CD4-positive, alpha-beta memory T cell (primary cell): ENCODE measurements at regions not wholly inside any gene's neighbourhood (a gene's known extent, or its start where the extent isn't known, plus 50 kb on each side); places are given as distances from the start of the nearest gene placed in this dataset.

Source experiments
- CTCF ChIA-PET: fragments of 350-600 bp; sonication (Branson Sonifier 250); formaldehyde crosslinking; loops from one replicate; lab custom pipeline; 2021; ENCODE audit warnings: inconsistent platforms; ENCODE audit not compliant: partially characterized antibody; lab: Charles Lee
- POLR2A ChIA-PET: fragments of 350-600 bp; sonication (Branson Sonifier 250); formaldehyde crosslinking; loops from one replicate; lab custom pipeline; 2021; ENCODE audit not compliant: partially characterized antibody; lab: Charles Lee
- DNase-seq, 5 donors: peaks; one replicate each; pipeline versions ENCODE4 v3.0.0 to v3.0.0-alpha.2; 2020 to 2022; ENCODE audit warnings: mixed read lengths in 1 of 5
- H3K27ac ChIP-seq: one replicate; pipeline ENCODE4 v1.7.0; 2013; ENCODE audit warnings: low read depth, low read length
- H3K27me3 ChIP-seq: 2 replicates; pipeline ENCODE4 v1.7.0; 2013; ENCODE audit warnings: mild to moderate bottlenecking, low read length, moderate library complexity; ENCODE audit not compliant: insufficient read depth
- H3K36me3 ChIP-seq: 2 replicates; pipeline ENCODE4 v1.7.0; 2013; ENCODE audit warnings: mild to moderate bottlenecking, low read length, moderate library complexity; ENCODE audit not compliant: insufficient read depth
- H3K4me1 ChIP-seq: 2 replicates; pipeline ENCODE4 v1.7.0; 2013; ENCODE audit warnings: mild to moderate bottlenecking, low read length, moderate library complexity; ENCODE audit not compliant: insufficient read depth
- H3K4me3 ChIP-seq, 2 donors: one replicate each; pipeline ENCODE4 v1.7.0; 2013; ENCODE audit warnings: low read length in 2 of 2, mild to moderate bottlenecking in 1 of 2
- H3K9me3 ChIP-seq, 2 donors: one replicate each; pipeline ENCODE4 v1.7.0; 2013; ENCODE audit warnings: low read length in 2 of 2, control low read depth in 1 of 2; ENCODE audit not compliant: control insufficient read depth in 1 of 2
- H3K27ac Mint-ChIP-seq, 7 donors: one replicate each; pipeline ENCODE4 v1.8.0; 2020 to 2021; ENCODE audit warnings: mixed read lengths in 7 of 7, mild to moderate bottlenecking in 6 of 7, inconsistent platforms in 3 of 7, moderate library complexity in 3 of 7
- H3K27me3 Mint-ChIP-seq, 2 donors: one replicate each; pipeline ENCODE4 v1.8.0; 2020 to 2021; ENCODE audit warnings: mixed read lengths in 2 of 2
- H3K36me3 Mint-ChIP-seq, 2 donors: one replicate each; pipeline ENCODE4 v1.8.0; 2020 to 2021; ENCODE audit warnings: mixed read lengths in 2 of 2, inconsistent platforms in 1 of 2, mild to moderate bottlenecking in 1 of 2
- H3K4me1 Mint-ChIP-seq, 4 donors: one replicate each; pipeline ENCODE4 v1.8.0; 2020 to 2021; ENCODE audit warnings: mixed read lengths in 4 of 4, mild to moderate bottlenecking in 1 of 4
- H3K4me3 Mint-ChIP-seq, 8 donors: one replicate each; pipeline ENCODE4 v1.8.0; 2020 to 2021; ENCODE audit warnings: mixed read lengths in 8 of 8, mild to moderate bottlenecking in 7 of 8, moderate library complexity in 6 of 8, inconsistent platforms in 3 of 8
- H3K9me3 Mint-ChIP-seq, 8 donors: one replicate each; pipeline ENCODE4 v1.8.0; 2020 to 2021; ENCODE audit warnings: mixed read lengths in 8 of 8, mild to moderate bottlenecking in 5 of 8, inconsistent platforms in 3 of 8, moderate library complexity in 1 of 8
- intact Hi-C: fragments of 100-400 bp; cut with micrococcal nuclease; formaldehyde crosslinking; loops from one replicate; pipeline ENCODE4 v1.15.1; 2023

DNA sequence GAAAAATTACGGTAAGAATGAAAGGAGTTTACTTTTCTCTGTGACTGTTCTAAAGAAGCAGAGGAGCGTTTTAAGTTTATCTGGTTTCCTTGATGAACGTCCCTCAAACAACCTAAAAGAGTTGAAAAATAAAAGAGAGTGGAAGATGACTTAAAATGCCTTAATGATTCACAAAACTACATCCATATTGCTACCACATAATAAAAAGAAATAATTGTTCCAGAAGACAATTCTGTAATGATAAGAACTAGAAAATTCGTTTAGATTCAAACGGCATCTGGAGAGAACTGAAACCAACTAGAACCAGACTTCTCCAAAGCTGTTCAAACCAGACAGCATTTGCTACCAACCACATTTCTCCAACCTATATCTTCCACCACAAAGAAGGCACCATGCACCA lies 68.1 kb downstream of the TEKT4 start:
- Mint-ChIP-seq H3K9me3 (no peaks in the 10 kb centered on the region), H3K27me3 (peaks cover 9 to 13% of the 10 kb centered on the region in 2 donors), H3K4me3 (no peak overlapping the region), H3K4me1 (no peaks in the 10 kb centered on the region), H3K27ac (no peak overlapping the region), H3K36me3 (no peaks in the 10 kb centered on the region)
- no peak overlapping the region for H3K4me3 ChIP-seq
- ChIA-PET CTCF (no interaction called here), POLR2A (no interaction called here)
- intact Hi-C loops: no loop called here
- no peaks in the 10 kb centered on the region for H3K27me3 ChIP-seq
- H3K9me3 ChIP-seq: no peaks in the 10 kb centered on the region
- H3K4me1 ChIP-seq: no peaks in the 10 kb centered on the region
- no peaks in the 10 kb centered on the region for H3K36me3 ChIP-seq
- DNase-seq: no peak
- no peak overlapping the region for H3K27ac ChIP-seq

DNA sequence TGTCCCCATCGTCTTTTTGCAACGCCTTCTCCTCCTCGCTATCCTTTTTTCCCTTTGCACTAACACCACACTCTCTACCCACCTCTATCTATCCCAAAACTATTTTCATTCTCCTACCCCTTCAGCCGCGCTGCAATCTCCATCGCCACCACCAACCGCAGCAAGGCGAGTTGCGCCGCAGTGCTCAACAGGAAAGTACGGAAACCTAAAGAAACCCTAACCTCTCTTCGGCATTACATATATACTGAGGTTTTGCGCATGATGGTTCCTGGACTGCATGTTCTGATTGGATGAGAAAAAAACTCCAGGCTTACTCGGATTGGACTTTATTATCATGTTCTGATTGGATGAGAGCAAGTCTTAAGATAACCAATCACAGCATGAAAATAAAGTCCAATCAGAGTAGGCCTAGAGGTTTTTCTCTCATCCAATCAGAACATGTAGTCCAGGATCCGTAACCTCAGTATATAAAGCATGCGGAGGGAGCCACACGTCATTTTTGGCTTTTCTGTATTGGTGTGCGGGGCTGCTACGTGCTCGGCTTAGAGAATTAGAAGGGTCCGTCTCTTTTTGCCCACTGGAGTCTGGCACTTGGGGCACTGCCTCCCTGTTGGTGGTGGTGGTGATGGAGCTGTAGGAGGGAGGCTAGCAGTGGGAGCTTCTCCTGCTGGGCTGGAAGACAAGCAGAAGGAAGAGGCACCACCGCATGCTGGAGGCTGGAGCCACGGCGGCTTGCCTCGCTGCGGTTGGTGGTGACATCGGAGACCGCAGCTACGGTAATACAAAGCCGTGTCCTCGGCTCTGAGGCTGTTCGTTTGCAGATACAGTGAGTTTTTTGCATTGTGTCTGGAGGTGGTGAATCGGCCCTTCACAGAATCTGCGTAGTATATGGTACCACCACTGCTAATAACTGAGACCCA lies 76.1 kb downstream of the TEKT4 start:
- Histone ChIP-seq H3K4me1 (no peaks in the 10 kb centered on the region), H3K9me3 (no peaks in the 10 kb centered on the region), H3K27me3 (no peaks in the 10 kb centered on the region), H3K36me3 (no peaks in the 10 kb centered on the region), H3K27ac (no peak overlapping the region), H3K4me3 (no peak overlapping the region)
- peaks cover 7 to 14% of the 10 kb centered on the region in 2 donors for H3K27me3 Mint-ChIP-seq
- no peak for DNase-seq
- no peak overlapping the region for H3K4me3 Mint-ChIP-seq
- ChIA-PET CTCF (interaction anchor here (1.0 kb wide), 1 partner anchor 10 kb away, joined by 5 read pairs; no protein-coding TSS in a partner anchor), POLR2A (no interaction called here)
- intact Hi-C loops: no loop called here
- no peaks in the 10 kb centered on the region for H3K36me3 Mint-ChIP-seq
- no peaks in the 10 kb centered on the region for H3K4me1 Mint-ChIP-seq
- H3K9me3 Mint-ChIP-seq: peaks cover 0 to 25% (median under 1%) of the 10 kb centered on the region in 8 donors
- no peak overlapping the region for H3K27ac Mint-ChIP-seq

DNA sequence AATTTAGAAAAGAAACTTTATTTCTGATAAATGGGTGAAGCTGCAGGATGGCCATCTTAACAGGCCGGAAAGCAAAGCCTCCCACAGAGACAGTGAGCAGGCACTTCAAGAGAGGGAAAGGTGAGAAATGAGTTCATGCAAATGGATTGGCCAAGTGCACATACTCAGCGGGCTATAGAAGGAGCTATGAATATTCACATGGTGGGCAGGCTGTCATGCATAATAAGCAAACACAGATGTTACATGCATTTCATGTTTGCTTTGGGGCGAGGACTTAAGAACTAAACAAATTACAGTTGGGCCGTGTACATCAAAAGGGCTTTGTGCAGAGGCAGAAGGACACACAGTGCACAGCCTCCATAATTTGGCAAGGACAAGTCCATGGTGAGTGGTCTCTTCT lies 69.8 kb upstream of the MAL start:
- intact Hi-C loops: no loop called here
- Mint-ChIP-seq H3K4me3 (no peak overlapping the region), H3K9me3 (peaks cover 0 to 2% (median 0%) of the 10 kb centered on the region in 8 donors), H3K4me1 (no peaks in the 10 kb centered on the region), H3K27me3 (peaks cover 26 to 39% of the 10 kb centered on the region in 2 donors), H3K27ac (no peak overlapping the region), H3K36me3 (no peaks in the 10 kb centered on the region)
- no peaks in the 10 kb centered on the region for H3K27me3 ChIP-seq
- no peak overlapping the region for H3K27ac ChIP-seq
- no peaks in the 10 kb centered on the region for H3K36me3 ChIP-seq
- POLR2A ChIA-PET: no interaction called here
- H3K4me1 ChIP-seq: no peaks in the 10 kb centered on the region
- no peaks in the 10 kb centered on the region for H3K9me3 ChIP-seq
- no peak overlapping the region for H3K4me3 ChIP-seq
- CTCF ChIA-PET: interaction anchor here (1.0 to 3.2 kb wide), 7 partner anchors 12 to 123 kb away, joined by 3 to 17 read pairs (median 9); no protein-coding TSS in a partner anchor
- DNase-seq: no peak

DNA sequence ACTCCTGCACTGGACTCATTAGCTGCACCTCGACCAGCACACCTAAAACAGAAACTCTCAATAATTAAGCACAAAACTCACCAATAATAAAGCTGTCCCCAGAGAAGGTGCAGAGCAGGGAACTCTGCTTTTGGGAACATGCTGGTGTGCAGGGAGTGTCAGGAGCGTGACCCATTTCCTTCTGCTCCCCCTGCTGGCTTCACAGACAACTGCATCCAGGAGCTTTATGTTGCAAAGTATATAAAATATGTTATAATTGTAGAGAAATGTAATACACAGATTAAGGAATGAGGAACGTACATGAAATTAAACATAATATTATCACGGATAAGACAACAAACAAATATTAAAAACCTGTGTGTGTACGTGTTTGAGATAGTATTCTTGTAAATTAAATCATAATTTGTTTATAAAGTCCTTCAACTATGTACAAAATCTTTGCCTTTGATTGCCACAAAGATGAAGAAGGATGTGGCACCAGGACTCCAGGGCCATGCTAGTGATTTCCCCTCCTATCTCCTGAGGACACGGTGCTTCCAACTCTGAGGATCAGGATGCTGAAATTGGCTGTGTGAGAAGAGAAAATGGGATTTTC lies 68.6 kb upstream of the MAL start:
- ChIA-PET CTCF (interaction anchor here (0.8 to 3.2 kb wide), 16 partner anchors 8 to 158 kb away, joined by 3 to 17 read pairs (median 4); no protein-coding TSS in a partner anchor), POLR2A (no interaction called here)
- peak in 4 of 5 donors; percentile 7 to 21 (median 18) for DNase-seq
- H3K36me3 Mint-ChIP-seq: no peaks in the 10 kb centered on the region
- peaks cover 27 to 36% of the 10 kb centered on the region in 2 donors for H3K27me3 Mint-ChIP-seq
- Histone ChIP-seq H3K9me3 (no peaks in the 10 kb centered on the region), H3K4me1 (no peaks in the 10 kb centered on the region), H3K27ac (no peak overlapping the region), H3K27me3 (no peaks in the 10 kb centered on the region), H3K36me3 (no peaks in the 10 kb centered on the region), H3K4me3 (no peak overlapping the region)
- H3K4me1 Mint-ChIP-seq: no peaks in the 10 kb centered on the region
- intact Hi-C loops: no loop called here
- peaks cover 0 to 2% (median 0%) of the 10 kb centered on the region in 8 donors for H3K9me3 Mint-ChIP-seq
- no peak overlapping the region for H3K27ac Mint-ChIP-seq
- H3K4me3 Mint-ChIP-seq: no peak overlapping the region

DNA sequence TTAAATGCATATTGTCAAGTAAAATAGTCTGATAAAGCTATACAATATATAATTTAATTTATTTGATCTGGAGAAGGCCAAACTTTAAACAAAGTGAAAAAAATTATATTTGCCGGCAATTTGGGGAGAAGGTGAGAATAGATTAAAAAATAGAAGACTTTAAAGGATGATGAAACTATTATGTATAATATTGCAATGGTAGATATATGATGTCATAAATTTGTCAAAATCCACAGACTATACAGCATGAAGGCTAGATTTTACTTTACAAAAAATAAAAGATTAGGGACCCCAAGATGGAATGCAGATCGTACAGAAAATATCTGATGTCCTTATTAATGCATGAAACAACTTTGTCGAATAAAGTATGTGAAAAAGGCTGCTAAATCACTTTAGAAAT lies 67.3 kb upstream of the MAL start:
- Histone ChIP-seq H3K27ac (no peak overlapping the region), H3K27me3 (no peaks in the 10 kb centered on the region), H3K36me3 (no peaks in the 10 kb centered on the region), H3K4me1 (no peaks in the 10 kb centered on the region), H3K9me3 (no peaks in the 10 kb centered on the region), H3K4me3 (no peak overlapping the region)
- intact Hi-C loops: no loop called here
- no peak for DNase-seq
- ChIA-PET CTCF (interaction anchor here (0.8 to 3.1 kb wide), 5 partner anchors 9 to 157 kb away, joined by 3 to 14 read pairs (median 4); no protein-coding TSS in a partner anchor), POLR2A (no interaction called here)
- H3K4me1 Mint-ChIP-seq: no peaks in the 10 kb centered on the region
- no peaks in the 10 kb centered on the region for H3K36me3 Mint-ChIP-seq
- no peak overlapping the region for H3K27ac Mint-ChIP-seq
- H3K4me3 Mint-ChIP-seq: no peak overlapping the region
- peaks cover 19 to 26% of the 10 kb centered on the region in 2 donors for H3K27me3 Mint-ChIP-seq
- no peaks in the 10 kb centered on the region for H3K9me3 Mint-ChIP-seq

DNA sequence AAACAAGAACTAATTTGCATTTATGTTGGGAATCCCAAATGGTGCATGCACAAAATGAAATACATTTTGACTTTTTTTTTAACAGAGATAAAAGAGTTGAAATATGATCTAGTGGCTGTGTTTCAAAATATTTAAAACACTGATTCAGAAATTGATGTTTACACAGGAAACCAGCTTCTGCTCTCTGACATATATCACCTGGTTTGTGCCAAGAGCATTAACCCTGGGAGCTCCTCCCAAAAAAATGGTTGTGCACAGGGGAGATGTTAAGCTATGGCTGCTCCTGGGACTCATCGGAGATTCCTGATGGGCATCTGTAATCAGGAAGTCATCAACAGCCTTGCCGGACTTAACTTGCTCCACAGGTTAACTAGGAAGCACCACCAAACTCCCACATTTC lies 65.2 kb upstream of the MAL start:
- no peaks in the 10 kb centered on the region for H3K4me1 ChIP-seq
- Mint-ChIP-seq H3K27ac (no peak overlapping the region), H3K4me1 (no peaks in the 10 kb centered on the region), H3K9me3 (peaks cover 0 to 2% (median 0%) of the 10 kb centered on the region in 8 donors), H3K36me3 (no peaks in the 10 kb centered on the region), H3K4me3 (no peak overlapping the region), H3K27me3 (peaks cover 17 to 26% of the 10 kb centered on the region in 2 donors)
- no peaks in the 10 kb centered on the region for H3K9me3 ChIP-seq
- no peaks in the 10 kb centered on the region for H3K27me3 ChIP-seq
- POLR2A ChIA-PET: no interaction called here
- CTCF ChIA-PET: no interaction called here
- no peaks in the 10 kb centered on the region for H3K36me3 ChIP-seq
- no peak overlapping the region for H3K27ac ChIP-seq
- no peak for DNase-seq
- intact Hi-C loops: no loop called here
- no peak overlapping the region for H3K4me3 ChIP-seq

DNA sequence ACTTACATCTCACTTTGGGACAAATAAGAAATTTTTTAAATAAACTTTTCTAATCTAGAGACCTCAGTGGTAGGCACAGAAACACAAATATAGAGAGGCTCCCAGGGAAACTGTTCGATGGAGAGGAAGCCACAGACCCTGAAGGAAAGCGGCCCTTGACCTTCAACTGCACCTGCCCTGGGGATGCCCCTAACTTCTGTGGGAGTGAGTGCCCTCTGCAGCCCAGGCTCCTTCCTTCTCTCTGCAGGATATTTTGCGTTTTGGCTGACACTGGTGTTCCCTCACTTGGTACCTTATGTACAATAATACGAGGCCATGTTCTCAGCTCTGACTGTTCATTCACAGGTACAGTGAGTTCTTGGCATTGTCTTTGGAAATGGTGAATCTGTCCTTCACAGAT lies 64.8 kb upstream of the MAL start:
- intact Hi-C loops: no loop called here
- no peaks in the 10 kb centered on the region for H3K27me3 ChIP-seq
- Mint-ChIP-seq H3K27ac (no peak overlapping the region), H3K27me3 (peaks cover 17 to 23% of the 10 kb centered on the region in 2 donors), H3K4me1 (no peaks in the 10 kb centered on the region), H3K4me3 (no peak overlapping the region), H3K36me3 (no peaks in the 10 kb centered on the region), H3K9me3 (peaks cover 0 to 2% (median 0%) of the 10 kb centered on the region in 8 donors)
- H3K4me3 ChIP-seq: no peak overlapping the region
- POLR2A ChIA-PET: no interaction called here
- CTCF ChIA-PET: no interaction called here
- no peaks in the 10 kb centered on the region for H3K4me1 ChIP-seq
- H3K9me3 ChIP-seq: no peaks in the 10 kb centered on the region
- no peaks in the 10 kb centered on the region for H3K36me3 ChIP-seq
- DNase-seq: no peak
- H3K27ac ChIP-seq: no peak overlapping the region
